Lung (tissue), 11 donors: ENCODE measurements at regions not wholly inside any gene's neighbourhood (a gene's known extent, or its start where the extent isn't known, plus 50 kb on each side); places are given as distances from the start of the nearest gene placed in this dataset.

Experiments used
- ATAC-seq: fragments of 200-7000 bp; cut with Tn5 transposase; one replicate; pipeline ENCODE4 v1.9.1; 2020; ENCODE audit warnings: moderate number of reproducible peaks; ENCODE audit not compliant: insufficient read depth, low FRiP score
- DNase-seq, 3 donors: peaks; one replicate each; pipeline ENCODE4 v3.0.0-alpha.2; 2013 to 2017
- H3K27ac ChIP-seq, 2 donors: one replicate each; pipeline ENCODE4 v1.5.1; 2013; ENCODE audit warnings: mild to moderate bottlenecking in 2 of 2, moderate library complexity in 2 of 2, control low read depth in 1 of 2, inconsistent platforms in 1 of 2, low read depth in 1 of 2, low read length in 1 of 2
- H3K27me3 ChIP-seq, 3 donors: one replicate each; pipeline ENCODE4 v1.5.1; 2013; ENCODE audit warnings: low read length in 2 of 3; ENCODE audit not compliant: control insufficient read depth in 3 of 3, insufficient read depth in 3 of 3
- H3K36me3 ChIP-seq, 4 donors: one replicate each; pipeline ENCODE4 v1.5.1; 2013; ENCODE audit warnings: low read length in 4 of 4, mild to moderate bottlenecking in 1 of 4, moderate library complexity in 1 of 4; ENCODE audit not compliant: control insufficient read depth in 4 of 4, insufficient read depth in 4 of 4
- H3K4me1 ChIP-seq, 5 donors: one replicate each; pipeline ENCODE4 v1.5.1; 2013; ENCODE audit warnings: low read length in 5 of 5, mild to moderate bottlenecking in 2 of 5, moderate library complexity in 1 of 5; ENCODE audit not compliant: control insufficient read depth in 5 of 5, insufficient read depth in 5 of 5
- H3K4me3 ChIP-seq: one replicate; pipeline ENCODE4 v1.5.1; 2013; ENCODE audit warnings: mild to moderate bottlenecking, control low read depth, moderate library complexity
- H3K9ac ChIP-seq, 2 donors: one replicate each; pipeline ENCODE4 v1.5.1; 2013; ENCODE audit warnings: low read length in 2 of 2, control low read depth in 1 of 2; ENCODE audit not compliant: insufficient read depth in 1 of 2
- H3K9me3 ChIP-seq, 4 donors: one replicate each; pipeline ENCODE4 v1.5.1; 2013; ENCODE audit warnings: low read length in 3 of 4, mild to moderate bottlenecking in 1 of 4, moderate library complexity in 1 of 4; ENCODE audit not compliant: control insufficient read depth in 4 of 4, insufficient read depth in 3 of 4
- WGBS, 2 donors: extraction: QIAGEN DNeasy Blood & Tissue Kit; methylation state at CpG; one replicate each; pipeline ENCODE4 v1.1.7; 2013; 5-methylcytosine and 5-hydroxymethylcytosine counted together
- TF ChIP-seq, protein P1 (sequence below): IDR thresholded peaks from 2 replicates; pipeline ENCODE4 v1.5.1; 2012; ENCODE audit warnings: mild to moderate bottlenecking; ENCODE audit errors: control extremely low read depth, extremely low read depth
- donor health status: control.
- donor health status: control.
- donor health status: Bipolar disorder and iron deficiency.
- donor health status: healthy.
- donor health status: DM: yes; HTN: yes; CAD: no.

DNA sequence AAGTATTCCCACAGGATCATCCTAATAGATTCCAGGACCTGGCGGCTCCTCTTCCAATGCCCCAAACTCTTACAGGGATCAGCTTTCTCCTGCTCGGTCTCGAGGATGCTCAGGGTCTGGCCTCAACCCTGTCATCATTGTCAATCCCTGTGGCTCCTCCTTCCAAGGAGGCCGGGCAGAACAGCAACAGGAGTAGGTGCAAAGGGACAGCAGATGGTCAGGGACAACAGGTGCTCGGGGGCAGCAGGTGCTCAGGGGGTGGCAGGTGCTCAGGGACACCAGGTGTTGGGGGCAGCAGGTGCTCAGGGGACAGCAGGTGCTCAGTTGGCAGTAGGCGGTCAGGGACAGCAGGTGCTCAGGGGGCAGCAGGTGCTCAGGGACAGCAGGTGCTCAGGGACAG is 84.8 kb downstream of the TTLL2 start:
- DNase-seq = no peak
- H3K4me3 ChIP-seq = no peak overlapping the region
- H3K27me3 ChIP-seq = no peaks in the 10 kb centered on the region
- TF ChIP-seq, protein P1, sequence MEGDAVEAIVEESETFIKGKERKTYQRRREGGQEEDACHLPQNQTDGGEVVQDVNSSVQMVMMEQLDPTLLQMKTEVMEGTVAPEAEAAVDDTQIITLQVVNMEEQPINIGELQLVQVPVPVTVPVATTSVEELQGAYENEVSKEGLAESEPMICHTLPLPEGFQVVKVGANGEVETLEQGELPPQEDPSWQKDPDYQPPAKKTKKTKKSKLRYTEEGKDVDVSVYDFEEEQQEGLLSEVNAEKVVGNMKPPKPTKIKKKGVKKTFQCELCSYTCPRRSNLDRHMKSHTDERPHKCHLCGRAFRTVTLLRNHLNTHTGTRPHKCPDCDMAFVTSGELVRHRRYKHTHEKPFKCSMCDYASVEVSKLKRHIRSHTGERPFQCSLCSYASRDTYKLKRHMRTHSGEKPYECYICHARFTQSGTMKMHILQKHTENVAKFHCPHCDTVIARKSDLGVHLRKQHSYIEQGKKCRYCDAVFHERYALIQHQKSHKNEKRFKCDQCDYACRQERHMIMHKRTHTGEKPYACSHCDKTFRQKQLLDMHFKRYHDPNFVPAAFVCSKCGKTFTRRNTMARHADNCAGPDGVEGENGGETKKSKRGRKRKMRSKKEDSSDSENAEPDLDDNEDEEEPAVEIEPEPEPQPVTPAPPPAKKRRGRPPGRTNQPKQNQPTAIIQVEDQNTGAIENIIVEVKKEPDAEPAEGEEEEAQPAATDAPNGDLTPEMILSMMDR = no peak
- 93% methylated on average over 6 of the region's 6 CpGs for WGBS, 2 donors
- no peak for ATAC-seq
- no peak overlapping the region for H3K9ac ChIP-seq
- H3K9me3 ChIP-seq = no peaks in the 10 kb centered on the region
- no peaks in the 10 kb centered on the region for H3K4me1 ChIP-seq
- H3K36me3 ChIP-seq = no peaks in the 10 kb centered on the region
- no peak overlapping the region for H3K27ac ChIP-seq

DNA sequence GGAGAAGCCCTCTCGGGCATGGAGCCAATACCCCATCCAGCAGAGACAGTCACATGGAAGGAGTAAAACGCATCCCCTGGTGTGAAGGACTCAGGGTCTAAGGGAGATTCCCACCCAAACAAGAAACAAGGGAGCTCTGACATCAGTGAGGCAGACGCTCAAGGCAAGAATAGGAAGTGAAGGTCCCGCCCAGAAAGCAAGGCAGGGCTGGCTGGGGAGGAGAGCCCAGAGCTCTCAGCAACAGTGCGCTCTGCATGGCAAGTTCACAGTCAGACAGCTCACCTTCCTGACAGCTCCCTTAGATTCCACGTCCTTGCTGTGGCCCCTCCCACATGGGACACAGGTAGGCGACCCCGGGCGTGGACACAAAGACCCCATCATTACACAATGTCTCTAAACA is 85.6 kb downstream of the TTLL2 start:
- H3K27me3 ChIP-seq = no peaks in the 10 kb centered on the region
- TF ChIP-seq, protein P1 = no peak
- no peak for DNase-seq
- no peaks in the 10 kb centered on the region for H3K4me1 ChIP-seq
- no peak overlapping the region for H3K27ac ChIP-seq
- H3K36me3 ChIP-seq = no peaks in the 10 kb centered on the region
- ATAC-seq = no peak
- no peak overlapping the region for H3K9ac ChIP-seq
- 70 to 72% methylated on average over 9 of the region's 9 CpGs for WGBS, 2 donors
- H3K4me3 ChIP-seq = no peak overlapping the region
- no peaks in the 10 kb centered on the region for H3K9me3 ChIP-seq

DNA sequence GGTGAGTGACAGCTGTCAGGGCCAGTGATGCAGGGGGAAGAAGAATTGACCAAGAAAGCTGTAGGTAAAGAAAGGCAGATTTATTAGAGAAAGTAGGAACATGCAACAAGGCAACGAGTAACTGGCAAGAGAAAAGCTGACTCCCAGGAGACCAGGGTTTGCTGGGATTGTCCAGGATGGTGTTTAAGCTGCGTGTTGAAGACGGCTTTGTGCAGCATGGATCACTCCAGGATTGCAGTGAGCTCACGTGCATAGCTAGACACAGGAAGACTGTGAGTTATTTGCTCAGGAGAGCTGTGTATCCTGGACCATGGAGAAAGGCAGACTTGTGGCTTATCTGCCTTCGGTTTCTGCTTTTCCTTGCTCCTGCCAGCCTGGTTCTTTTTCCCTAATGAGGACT is 87.6 kb downstream of the TTLL2 start:
- DNase-seq (no peak), ATAC-seq (no peak)
- no peaks in the 10 kb centered on the region for H3K9me3 ChIP-seq
- 78 to 80% methylated on average over 5 of the region's 5 CpGs for WGBS, 2 donors
- no peak overlapping the region for H3K9ac ChIP-seq
- H3K27ac ChIP-seq = no peak overlapping the region
- no peaks in the 10 kb centered on the region for H3K36me3 ChIP-seq
- no peak overlapping the region for H3K4me3 ChIP-seq
- TF ChIP-seq, protein P1 = no peak
- H3K4me1 ChIP-seq = no peaks in the 10 kb centered on the region
- no peaks in the 10 kb centered on the region for H3K27me3 ChIP-seq

DNA sequence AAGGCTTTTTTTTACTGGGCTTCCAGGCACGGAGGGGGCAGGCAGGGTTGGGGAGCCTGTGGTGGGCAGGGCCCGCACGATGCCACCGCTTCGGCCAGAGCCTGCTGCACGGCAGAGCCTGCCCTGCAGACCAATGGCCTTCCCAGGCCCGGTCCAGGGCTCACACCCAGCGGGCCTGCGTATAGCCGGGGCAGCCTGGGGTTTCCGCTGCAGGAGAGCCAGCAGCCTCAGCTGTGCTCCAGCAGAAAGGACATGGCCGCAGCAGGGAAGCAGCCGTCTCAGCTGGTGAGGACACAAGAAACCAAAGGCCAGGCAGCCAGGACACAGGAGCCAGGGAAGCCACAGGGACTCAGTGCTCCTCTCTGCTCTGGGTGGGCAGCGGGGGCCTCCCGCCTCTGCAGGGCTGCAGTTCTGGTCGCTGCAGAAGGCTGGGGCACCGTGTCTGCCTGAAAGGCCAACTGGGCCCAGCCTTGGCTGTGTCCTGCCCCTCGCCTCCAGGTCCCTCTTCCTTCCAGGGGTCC is 90.6 kb downstream of the TTLL2 start:
- H3K9me3 ChIP-seq = no peaks in the 10 kb centered on the region
- 92 to 96% methylated on average over 18 of the region's 18 CpGs for WGBS, 2 donors
- TF ChIP-seq, protein P1 = no peak

More for the DNA sequence above, 90.6 kb downstream of the TTLL2 start:
- ATAC-seq = no peak
- no peak overlapping the region for H3K4me3 ChIP-seq
- no peak for DNase-seq
- H3K27ac ChIP-seq = no peak overlapping the region
- H3K4me1 ChIP-seq = no peaks in the 10 kb centered on the region
- no peaks in the 10 kb centered on the region for H3K36me3 ChIP-seq
- no peak overlapping the region for H3K9ac ChIP-seq
- peaks cover 0 to 3% (median 0%) of the 10 kb centered on the region in 3 donors for H3K27me3 ChIP-seq
